RWPE1 (cell line): ENCODE measurements at regions not wholly inside any gene's neighbourhood (a gene's known extent, or its start where the extent isn't known, plus 50 kb on each side); places are given as distances from the start of the nearest gene placed in this dataset.
A peak's percentile ranks its signal among the peaks of the same experiment; 100 is the strongest.

ENCODE experiments used
- CTCF ChIA-PET: fragments of 350-600 bp; sonication (Branson Sonifier 250); formaldehyde crosslinking; extraction: SDS; loops from one replicate; lab custom pipeline; 2021; lab: Yijun Ruan, JAX
- POLR2A ChIA-PET: fragments of 400-600 bp; formaldehyde crosslinking; extraction: SDS; loops from one replicate; lab custom pipeline; 2020; ENCODE audit warnings: antibody characterized with exemption; ENCODE audit not compliant: low non-redundant PET; lab: Yijun Ruan, JAX
- DNase-seq: peaks from one replicate; pipeline ENCODE4 v3.0.0; 2012; ENCODE audit warnings: low spot score
- H3K27ac ChIP-seq: fragments of 450-650 bp; 2 replicates; pipeline ENCODE4 v1.5.1; 2017
- CTCF ChIP-seq: fragments of 450-650 bp; conservative IDR thresholded peaks from 2 replicates; pipeline ENCODE4 v1.5.1; 2017; ENCODE audit warnings: low read depth, mild to moderate bottlenecking

GRCh38 chr20:11654766-11655165 lies 262.9 kb upstream of the BTBD3 start:
- no peak for TF ChIP-seq CTCF
- POLR2A ChIA-PET, result no interaction called here
- CTCF ChIA-PET, result no interaction called here
- DNase-seq, result no peak
- no peak overlapping the region for H3K27ac ChIP-seq

GRCh38 chr20:11660673-11661072 lies 257.0 kb upstream of the BTBD3 start:
- TF ChIP-seq CTCF, result no peak
- no peak overlapping the region for H3K27ac ChIP-seq
- ChIA-PET POLR2A (no interaction called here), CTCF (no interaction called here)
- DNase-seq, result no peak

GRCh38 chr20:11671015-11671511 lies 246.6 kb upstream of the BTBD3 start:
- DNase-seq, result no peak
- no peak overlapping the region for H3K27ac ChIP-seq
- ChIA-PET POLR2A (no interaction called here), CTCF (no interaction called here)
- TF ChIP-seq CTCF, result no peak

GRCh38 chr20:11672959-11673358 lies 244.7 kb upstream of the BTBD3 start:
- ChIA-PET POLR2A (no interaction called here), CTCF (no interaction called here)
- no peak overlapping the region for H3K27ac ChIP-seq
- TF ChIP-seq CTCF, result no peak
- DNase-seq, result no peak

- CTCF ChIA-PET, result interaction anchor here (0.5 to 0.8 kb wide), 3 partner anchors 11 to 347 kb away, joined by 3 to 5 read pairs (median 3); no protein-coding TSS in a partner anchor
- no peak for DNase-seq
- no peak for TF ChIP-seq CTCF
- POLR2A ChIA-PET, result no interaction called here
- no peak overlapping the region for H3K27ac ChIP-seq
Measured at GRCh38 chr20:11675920-11676629, 241.6 kb upstream of the BTBD3 start.

- peak; percentile 67 for DNase-seq
- CTCF ChIA-PET, result interaction anchor here (0.6 to 1.0 kb wide), 7 partner anchors 10 to 807 kb away, joined by 3 to 6 read pairs (median 4); no protein-coding TSS in a partner anchor
- POLR2A ChIA-PET, result no interaction called here
Measured at GRCh38 chr20:11676630-11677287, 240.9 kb upstream of the BTBD3 start.

More at GRCh38 chr20:11676630-11677287, 240.9 kb upstream of the BTBD3 start:
- no peak overlapping the region for H3K27ac ChIP-seq
- peak; percentile 88 for TF ChIP-seq CTCF
